HUES64 (cell line): ENCODE measurements at regions not wholly inside any gene's neighbourhood (a gene's known extent, or its start where the extent isn't known, plus 50 kb on each side); places are given as distances from the start of the nearest gene placed in this dataset.

Experiments used
- H3K27ac ChIP-seq: 2 replicates; pipeline ENCODE4 v1.7.0; 2013; ENCODE audit warnings: low read depth, low read length, inconsistent platforms
- H3K27me3 ChIP-seq: 2 replicates; pipeline ENCODE4 v1.6.1; 2013; ENCODE audit warnings: mild to moderate bottlenecking, low read length; ENCODE audit not compliant: insufficient read depth
- H3K36me3 ChIP-seq: 2 replicates; pipeline ENCODE4 v1.6.1; 2013; ENCODE audit warnings: mild to moderate bottlenecking, low read length; ENCODE audit not compliant: insufficient read depth
- H3K4me1 ChIP-seq: 2 replicates; pipeline ENCODE4 v1.6.1; 2013; ENCODE audit warnings: mild to moderate bottlenecking, low read length, moderate library complexity; ENCODE audit not compliant: insufficient read depth
- H3K4me3 ChIP-seq: 2 replicates; pipeline ENCODE4 v1.5.1; 2013; ENCODE audit warnings: mild to moderate bottlenecking, low read length, moderate library complexity
- H3K9ac ChIP-seq: 2 replicates; pipeline ENCODE4 v1.6.1; 2013; ENCODE audit warnings: mild to moderate bottlenecking, low read depth, low read length
- H3K9me3 ChIP-seq: 2 replicates; pipeline ENCODE4 v1.6.1; 2013; ENCODE audit warnings: low read depth, low read length; ENCODE audit not compliant: insufficient read depth
- WGBS: fragments of 150-250, 120-280 bp; methylation state at CpG from one replicate; pipeline ENCODE4 v1.1.7; 2013; ENCODE audit warnings: missing lambda C conversion rate; 5-methylcytosine and 5-hydroxymethylcytosine counted together

GRCh38 chr16:72474501-72475123 lies 302.7 kb upstream of the PMFBP1 start:
- WGBS: 70% methylated on average over 2 of the region's 2 CpGs
- no peaks in the 10 kb centered on the region for H3K9me3 ChIP-seq
- H3K9ac ChIP-seq: no peak overlapping the region
- H3K4me3 ChIP-seq: no peak overlapping the region
- no peaks in the 10 kb centered on the region for H3K27me3 ChIP-seq
- H3K4me1 ChIP-seq: peaks cover 8% of the 10 kb centered on the region; the same call in 1 of the 2 replicates
- H3K27ac ChIP-seq: no peak overlapping the region
- H3K36me3 ChIP-seq: no peaks in the 10 kb centered on the region

GRCh38 chr16:72473631-72474030 lies 301.7 kb upstream of the PMFBP1 start:
- no peak overlapping the region for H3K9ac ChIP-seq
- peaks cover 8% of the 10 kb centered on the region; the same call in 1 of the 2 replicates for H3K4me1 ChIP-seq
- no peaks in the 10 kb centered on the region for H3K36me3 ChIP-seq
- WGBS: no CpG with 5 or more reads among the region's 1 CpG
- H3K9me3 ChIP-seq: no peaks in the 10 kb centered on the region
- H3K27me3 ChIP-seq: no peaks in the 10 kb centered on the region
- H3K27ac ChIP-seq: no peak overlapping the region
- H3K4me3 ChIP-seq: no peak overlapping the region

DNA sequence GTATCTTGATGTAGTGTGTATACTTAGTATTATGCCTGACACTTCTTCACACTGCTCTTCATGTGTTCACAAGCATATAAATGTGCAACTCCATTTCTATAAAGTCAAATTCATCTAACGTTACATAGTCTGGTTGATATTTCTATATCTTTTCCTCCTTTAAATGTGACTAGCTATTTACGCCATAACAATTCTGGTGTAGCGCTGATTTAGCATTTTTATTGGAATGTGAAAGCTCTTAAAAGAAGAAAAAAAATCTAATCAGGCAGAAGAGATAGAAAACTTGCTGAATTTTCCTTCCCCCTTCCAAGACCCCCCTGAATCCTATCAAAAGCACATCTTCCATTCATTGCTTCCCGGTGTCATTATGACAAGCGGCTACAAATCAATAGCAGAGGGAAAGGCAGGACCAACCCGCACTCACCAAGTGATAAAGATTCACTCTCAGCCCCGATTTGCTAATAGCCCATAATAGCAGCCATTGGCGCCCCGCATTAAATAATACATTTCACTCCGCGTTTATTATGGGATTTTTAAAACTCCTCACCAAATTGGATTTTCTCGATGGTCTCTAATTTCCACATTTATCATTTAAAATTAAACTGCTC lies 299.5 kb upstream of the PMFBP1 start:
- H3K9me3 ChIP-seq: no peaks in the 10 kb centered on the region
- no peaks in the 10 kb centered on the region for H3K36me3 ChIP-seq
- H3K9ac ChIP-seq: no peak overlapping the region
- no peak overlapping the region for H3K4me3 ChIP-seq
- H3K27ac ChIP-seq: no peak overlapping the region
- WGBS: 92% methylated on average over 9 of the region's 12 CpGs
- no peaks in the 10 kb centered on the region for H3K27me3 ChIP-seq
- H3K4me1 ChIP-seq: peaks cover 8% of the 10 kb centered on the region; the same call in 1 of the 2 replicates

GRCh38 chr16:72470541-72470940 lies 298.6 kb upstream of the PMFBP1 start:
- Histone ChIP-seq H3K27ac (no peak overlapping the region), H3K4me1 (peaks cover 8% of the 10 kb centered on the region; the same call in 1 of the 2 replicates)

GRCh38 chr16:72469932-72470331 lies 298.0 kb upstream of the PMFBP1 start:
- H3K4me3 ChIP-seq: no peak overlapping the region
- H3K27ac ChIP-seq: no peak overlapping the region

More at GRCh38 chr16:72470541-72470940, 298.6 kb upstream of the PMFBP1 start:
- 87% methylated on average over 4 of the region's 4 CpGs for WGBS
- Histone ChIP-seq H3K27me3 (no peaks in the 10 kb centered on the region), H3K9ac (no peak overlapping the region), H3K36me3 (no peaks in the 10 kb centered on the region), H3K9me3 (no peaks in the 10 kb centered on the region), H3K4me3 (no peak overlapping the region)

GRCh38 chr16:72468582-72468981 lies 296.6 kb upstream of the PMFBP1 start:
- H3K9ac ChIP-seq: no peak overlapping the region
- no peak overlapping the region for H3K4me3 ChIP-seq
- no peaks in the 10 kb centered on the region for H3K27me3 ChIP-seq
- no peaks in the 10 kb centered on the region for H3K9me3 ChIP-seq
- no peak overlapping the region for H3K27ac ChIP-seq
- no peaks in the 10 kb centered on the region for H3K4me1 ChIP-seq
- no peaks in the 10 kb centered on the region for H3K36me3 ChIP-seq

More at GRCh38 chr16:72469932-72470331, 298.0 kb upstream of the PMFBP1 start:
- Histone ChIP-seq H3K4me1 (peaks cover 4% of the 10 kb centered on the region; the same call in 1 of the 2 replicates), H3K9ac (no peak overlapping the region), H3K36me3 (no peaks in the 10 kb centered on the region), H3K27me3 (no peaks in the 10 kb centered on the region), H3K9me3 (no peaks in the 10 kb centered on the region)
- 93% methylated on average over 2 of the region's 2 CpGs for WGBS

GRCh38 chr16:72467157-72467759 lies 295.3 kb upstream of the PMFBP1 start:
- Histone ChIP-seq H3K9ac (no peak overlapping the region), H3K9me3 (no peaks in the 10 kb centered on the region), H3K27ac (no peak overlapping the region), H3K4me3 (no peak overlapping the region), H3K4me1 (no peaks in the 10 kb centered on the region), H3K36me3 (no peaks in the 10 kb centered on the region), H3K27me3 (no peaks in the 10 kb centered on the region)
- WGBS: 77% methylated on average over 2 of the region's 3 CpGs

GRCh38 chr16:72464597-72465368 lies 292.8 kb upstream of the PMFBP1 start:
- no peak overlapping the region for H3K4me3 ChIP-seq
- no peak overlapping the region for H3K27ac ChIP-seq
- H3K4me1 ChIP-seq: no peaks in the 10 kb centered on the region
- H3K36me3 ChIP-seq: peaks cover 5% of the 10 kb centered on the region; the same call in 1 of the 2 replicates
- no peak overlapping the region for H3K9ac ChIP-seq
- WGBS: 94% methylated on average over 5 of the region's 5 CpGs
- no peaks in the 10 kb centered on the region for H3K27me3 ChIP-seq
- H3K9me3 ChIP-seq: no peaks in the 10 kb centered on the region

- Histone ChIP-seq H3K9ac (no peak overlapping the region), H3K9me3 (no peaks in the 10 kb centered on the region), H3K4me1 (no peaks in the 10 kb centered on the region), H3K27ac (no peak overlapping the region), H3K4me3 (no peak overlapping the region), H3K27me3 (no peaks in the 10 kb centered on the region), H3K36me3 (peaks cover 5% of the 10 kb centered on the region; the same call in 1 of the 2 replicates)
- WGBS: 100% methylated on average over 1 of the region's 1 CpG
Measured at GRCh38 chr16:72464052-72464451, 292.1 kb upstream of the PMFBP1 start.

DNA sequence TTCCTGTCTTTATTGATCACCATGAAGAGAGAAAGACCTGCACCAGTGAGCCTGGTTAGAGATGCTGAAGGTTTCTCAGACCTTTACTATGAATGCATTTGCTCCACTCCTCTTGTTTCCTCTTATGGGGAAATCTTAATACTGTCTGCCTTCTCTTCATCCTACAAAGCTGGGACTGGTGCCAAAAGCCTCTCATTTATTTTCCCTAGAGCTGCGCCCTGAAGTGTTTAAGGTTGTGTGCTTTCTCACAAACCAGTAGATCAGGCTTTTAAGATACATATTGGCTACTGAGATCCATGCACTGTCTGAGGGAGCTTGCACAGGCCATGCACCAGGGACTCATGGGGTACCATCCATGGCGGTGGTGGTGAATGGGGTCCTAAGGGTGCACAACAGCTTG lies 286.1 kb upstream of the PMFBP1 start:
- no peaks in the 10 kb centered on the region for H3K4me1 ChIP-seq
- H3K27me3 ChIP-seq: no peaks in the 10 kb centered on the region
- peaks cover 18% of the 10 kb centered on the region; the same call in 1 of the 2 replicates for H3K9me3 ChIP-seq
- H3K4me3 ChIP-seq: no peak overlapping the region
- H3K9ac ChIP-seq: no peak overlapping the region
- no peak overlapping the region for H3K27ac ChIP-seq
- H3K36me3 ChIP-seq: peaks cover 5% of the 10 kb centered on the region; the same call in 1 of the 2 replicates
- WGBS: 99% methylated on average over 2 of the region's 2 CpGs
